ENCODE measurements at regions not wholly inside any gene's neighbourhood (a gene's known extent, or its start where the extent isn't known, plus 50 kb on each side); places are given as distances from the start of the nearest gene placed in this dataset.

GRCh38 chr2:47303341-47304148 is 65.6 kb upstream of the EPCAM start:
- no peaks in the 10 kb centered on the region for H3K27me3 ChIP-seq (replicated peaks; ENCODE audit: insufficient read depth)
- no peak overlapping the region for H3K27ac ChIP-seq
- no peak for ATAC-seq (ENCODE audit: insufficient number of reproducible peaks, low FRiP score, low read depth)
- H3K4me1 ChIP-seq (ENCODE audit: control insufficient read depth in 1 of 2, low read depth in 2 of 2), result peaks cover 0 to 7% of the 10 kb centered on the region in 2 donors
- no peak for DNase-seq (ENCODE audit: low spot score)
- no peaks in the 10 kb centered on the region for H3K9me3 ChIP-seq
- H3K4me3 ChIP-seq, result no peak overlapping the region
- no peak for TF ChIP-seq CTCF (IDR thresholded peaks at IDR 0.05)
- H3K36me3 ChIP-seq, result no peaks in the 10 kb centered on the region

- Histone ChIP-seq H3K4me1 (ENCODE audit: control insufficient read depth in 1 of 2, low read depth in 2 of 2) (peaks cover 0 to 5% of the 10 kb centered on the region in 2 donors), H3K27ac (no peak overlapping the region)
- no peak for TF ChIP-seq CTCF (IDR thresholded peaks at IDR 0.05)
Measured at GRCh38 chr2:47302308-47302707, 66.8 kb upstream of the EPCAM start.

GRCh38 chr2:47301731-47302130 is 67.4 kb upstream of the EPCAM start:
- Histone ChIP-seq H3K27me3 (replicated peaks; ENCODE audit: insufficient read depth) (no peaks in the 10 kb centered on the region), H3K9me3 (no peaks in the 10 kb centered on the region), H3K36me3 (no peaks in the 10 kb centered on the region), H3K27ac (no peak overlapping the region), H3K4me3 (no peak overlapping the region), H3K4me1 (ENCODE audit: control insufficient read depth in 1 of 2, low read depth in 2 of 2) (no peaks in the 10 kb centered on the region)
- no peak for TF ChIP-seq CTCF (IDR thresholded peaks at IDR 0.05)
- no peak for DNase-seq (ENCODE audit: low spot score)
- no peak for ATAC-seq (ENCODE audit: insufficient number of reproducible peaks, low FRiP score, low read depth)

More at GRCh38 chr2:47302308-47302707, 66.8 kb upstream of the EPCAM start:
- no peaks in the 10 kb centered on the region for H3K36me3 ChIP-seq
- DNase-seq (ENCODE audit: low spot score) (no peak), ATAC-seq (ENCODE audit: insufficient number of reproducible peaks, low FRiP score, low read depth) (no peak)
- H3K4me3 ChIP-seq, result no peak overlapping the region
- no peaks in the 10 kb centered on the region for H3K9me3 ChIP-seq
- H3K27me3 ChIP-seq (replicated peaks; ENCODE audit: insufficient read depth), result no peaks in the 10 kb centered on the region

DNA sequence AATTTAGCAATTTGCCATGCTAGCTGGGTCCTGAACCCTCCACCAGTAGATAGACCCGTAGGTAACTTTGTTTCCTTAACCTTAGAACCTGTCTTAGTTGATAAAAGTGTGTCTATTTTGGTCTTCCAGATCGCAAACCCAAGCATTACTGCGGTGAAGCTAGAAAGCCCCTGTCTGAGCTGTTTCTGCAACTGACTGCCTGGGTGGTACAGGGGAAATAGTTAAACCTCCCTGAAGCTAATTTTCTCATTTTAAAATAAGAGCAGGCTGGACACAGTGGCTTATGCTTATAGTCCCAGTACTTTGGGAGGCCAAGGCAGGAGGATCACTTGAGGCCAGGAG is 67.9 kb upstream of the EPCAM start:
- no peak for ATAC-seq (ENCODE audit: insufficient number of reproducible peaks, low FRiP score, low read depth)
- Histone ChIP-seq H3K27ac (no peak overlapping the region), H3K4me1 (ENCODE audit: control insufficient read depth in 1 of 2, low read depth in 2 of 2) (no peaks in the 10 kb centered on the region), H3K27me3 (replicated peaks; ENCODE audit: insufficient read depth) (no peaks in the 10 kb centered on the region), H3K4me3 (no peak overlapping the region), H3K9me3 (no peaks in the 10 kb centered on the region), H3K36me3 (no peaks in the 10 kb centered on the region)
- DNase-seq (ENCODE audit: low spot score), result no peak
- TF ChIP-seq CTCF (IDR thresholded peaks at IDR 0.05), result no peak

- H3K9me3 ChIP-seq, result no peaks in the 10 kb centered on the region
- no peak for TF ChIP-seq CTCF (IDR thresholded peaks at IDR 0.05)
- no peak overlapping the region for H3K27ac ChIP-seq
- H3K36me3 ChIP-seq, result no peaks in the 10 kb centered on the region
- H3K4me1 ChIP-seq (ENCODE audit: control insufficient read depth in 1 of 2, low read depth in 2 of 2), result no peaks in the 10 kb centered on the region
- no peak overlapping the region for H3K4me3 ChIP-seq
- DNase-seq (ENCODE audit: low spot score) (no peak), ATAC-seq (ENCODE audit: insufficient number of reproducible peaks, low FRiP score, low read depth) (no peak)
- no peaks in the 10 kb centered on the region for H3K27me3 ChIP-seq (replicated peaks; ENCODE audit: insufficient read depth)
Measured at GRCh38 chr2:47300609-47301276, 68.4 kb upstream of the EPCAM start.
